ENCODE measurements at regions not wholly inside any gene's neighbourhood (a gene's known extent, or its start where the extent isn't known, plus 50 kb on each side); places are given as distances from the start of the nearest gene placed in this dataset.

DNA sequence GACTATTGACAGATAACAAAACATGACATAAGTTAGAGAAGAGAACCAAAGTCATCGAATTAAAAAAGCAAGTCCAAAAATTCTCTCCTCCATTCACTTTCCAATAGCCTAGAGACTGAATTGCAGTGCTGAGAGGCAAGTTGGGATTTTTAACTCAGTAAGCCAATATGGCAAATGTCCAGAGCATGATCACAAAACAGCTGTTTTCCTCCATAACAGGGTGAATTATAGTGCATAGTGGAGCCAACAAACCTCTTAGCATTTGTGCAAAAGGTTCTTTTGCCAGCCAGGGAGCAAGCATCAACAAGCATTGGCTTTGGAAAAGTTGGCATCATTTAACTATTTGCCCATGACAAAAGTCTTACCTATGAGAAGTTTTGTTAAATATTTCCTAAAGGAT, 458.8 kb upstream of the NOVA1 start:
- Histone ChIP-seq H3K27me3 (ENCODE audit: control insufficient read depth, insufficient read depth, low read length) (no peaks in the 10 kb centered on the region), H3K27ac (ENCODE audit: low read depth, low read length) (no peak overlapping the region), H3K9me3 (ENCODE audit: control insufficient read depth, insufficient read depth, low read length) (no peaks in the 10 kb centered on the region; the same call in 1 of the 2 replicates), H3K4me3 (ENCODE audit: low read depth, low read length) (no peak overlapping the region)
- TF ChIP-seq, protein P1, sequence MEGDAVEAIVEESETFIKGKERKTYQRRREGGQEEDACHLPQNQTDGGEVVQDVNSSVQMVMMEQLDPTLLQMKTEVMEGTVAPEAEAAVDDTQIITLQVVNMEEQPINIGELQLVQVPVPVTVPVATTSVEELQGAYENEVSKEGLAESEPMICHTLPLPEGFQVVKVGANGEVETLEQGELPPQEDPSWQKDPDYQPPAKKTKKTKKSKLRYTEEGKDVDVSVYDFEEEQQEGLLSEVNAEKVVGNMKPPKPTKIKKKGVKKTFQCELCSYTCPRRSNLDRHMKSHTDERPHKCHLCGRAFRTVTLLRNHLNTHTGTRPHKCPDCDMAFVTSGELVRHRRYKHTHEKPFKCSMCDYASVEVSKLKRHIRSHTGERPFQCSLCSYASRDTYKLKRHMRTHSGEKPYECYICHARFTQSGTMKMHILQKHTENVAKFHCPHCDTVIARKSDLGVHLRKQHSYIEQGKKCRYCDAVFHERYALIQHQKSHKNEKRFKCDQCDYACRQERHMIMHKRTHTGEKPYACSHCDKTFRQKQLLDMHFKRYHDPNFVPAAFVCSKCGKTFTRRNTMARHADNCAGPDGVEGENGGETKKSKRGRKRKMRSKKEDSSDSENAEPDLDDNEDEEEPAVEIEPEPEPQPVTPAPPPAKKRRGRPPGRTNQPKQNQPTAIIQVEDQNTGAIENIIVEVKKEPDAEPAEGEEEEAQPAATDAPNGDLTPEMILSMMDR (IDR thresholded peaks at IDR 0.05; ENCODE audit: low read depth, low read length): no peak
- ChIA-PET CTCF (no interaction called here), POLR2A (no interaction called here)
- no peak for DNase-seq (ENCODE audit: low read depth, low spot score)

DNA sequence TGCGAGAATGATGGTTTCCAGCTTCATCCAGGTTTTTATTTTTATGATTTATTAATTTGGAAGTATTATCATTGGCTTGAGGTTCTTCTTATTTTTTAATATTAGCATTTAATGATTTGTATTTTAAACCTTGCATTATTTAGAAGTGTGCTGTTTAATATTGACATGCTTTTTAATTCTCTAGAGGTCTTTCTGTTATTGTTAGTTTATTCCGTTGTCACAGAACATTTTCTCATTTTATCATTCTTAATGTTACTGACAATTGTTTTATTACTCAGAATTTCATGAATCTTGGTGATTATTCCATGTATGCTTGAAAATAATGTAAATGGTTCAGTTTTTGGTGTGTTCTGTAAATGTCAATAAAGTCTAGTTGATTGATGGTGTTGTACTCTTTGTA, 463.5 kb upstream of the NOVA1 start:
- DNase-seq (ENCODE audit: low read depth, low spot score): no peak
- CTCF ChIA-PET: no interaction called here
- Histone ChIP-seq H3K27me3 (ENCODE audit: control insufficient read depth, insufficient read depth, low read length) (no peaks in the 10 kb centered on the region), H3K4me3 (ENCODE audit: low read depth, low read length) (no peak overlapping the region), H3K9me3 (ENCODE audit: control insufficient read depth, insufficient read depth, low read length) (peaks cover 2% of the 10 kb centered on the region), H3K27ac (ENCODE audit: low read depth, low read length) (no peak overlapping the region)
- TF ChIP-seq, protein P1 (IDR thresholded peaks at IDR 0.05; ENCODE audit: low read depth, low read length): no peak
- POLR2A ChIA-PET: no interaction called here

DNA sequence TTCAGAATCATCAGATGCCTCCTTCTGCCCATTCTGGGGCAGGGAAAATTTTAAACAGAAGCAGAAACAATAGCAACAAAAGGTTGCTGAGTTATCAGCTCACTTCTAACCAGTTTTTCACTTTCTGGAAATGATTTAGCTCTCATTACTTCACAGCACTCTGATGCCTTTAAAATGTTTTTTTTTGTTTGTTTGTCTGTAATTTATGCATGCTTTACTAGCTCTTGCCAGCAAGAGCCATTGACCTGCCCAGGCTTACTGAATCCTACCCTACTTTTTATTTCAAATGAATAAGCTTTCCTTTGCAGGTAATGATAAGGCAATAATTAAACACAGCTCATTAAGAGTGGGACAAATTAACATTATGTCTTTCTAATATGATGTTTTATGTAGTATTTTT, 466.1 kb upstream of the NOVA1 start:
- ChIA-PET POLR2A (no interaction called here), CTCF (no interaction called here)
- no peak for DNase-seq (ENCODE audit: low read depth, low spot score)
- Histone ChIP-seq H3K4me3 (ENCODE audit: low read depth, low read length) (no peak overlapping the region), H3K27ac (ENCODE audit: low read depth, low read length) (no peak overlapping the region), H3K9me3 (ENCODE audit: control insufficient read depth, insufficient read depth, low read length) (peaks cover 2% of the 10 kb centered on the region), H3K27me3 (ENCODE audit: control insufficient read depth, insufficient read depth, low read length) (no peaks in the 10 kb centered on the region)
- TF ChIP-seq, protein P1 (IDR thresholded peaks at IDR 0.05; ENCODE audit: low read depth, low read length): no peak

DNA sequence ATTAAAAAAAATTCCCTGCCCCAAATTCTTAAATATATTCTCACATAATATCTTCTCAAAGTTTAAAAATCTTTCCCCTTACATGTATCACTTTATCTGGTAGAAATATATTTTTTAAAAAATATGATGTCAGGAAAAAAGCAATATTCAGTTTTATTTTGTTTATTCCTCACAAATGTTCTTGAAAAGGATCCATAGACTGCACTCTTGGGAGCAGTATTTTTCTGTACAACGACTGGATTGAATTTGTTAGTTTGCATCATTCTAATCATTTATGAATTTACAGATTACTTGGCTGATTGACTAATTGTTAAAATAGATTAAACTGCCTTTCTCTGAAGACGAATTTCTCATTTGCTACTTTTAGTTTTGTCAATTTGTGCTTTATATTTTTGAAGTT, 468.1 kb upstream of the NOVA1 start:
- DNase-seq (ENCODE audit: low read depth, low spot score): no peak
- Histone ChIP-seq H3K27ac (ENCODE audit: low read depth, low read length) (no peak overlapping the region), H3K27me3 (ENCODE audit: control insufficient read depth, insufficient read depth, low read length) (no peaks in the 10 kb centered on the region), H3K4me3 (ENCODE audit: low read depth, low read length) (no peak overlapping the region), H3K9me3 (ENCODE audit: control insufficient read depth, insufficient read depth, low read length) (peaks cover 2% of the 10 kb centered on the region)
- ChIA-PET POLR2A (no interaction called here), CTCF (no interaction called here)
- TF ChIP-seq, protein P1 (IDR thresholded peaks at IDR 0.05; ENCODE audit: low read depth, low read length): no peak

DNA sequence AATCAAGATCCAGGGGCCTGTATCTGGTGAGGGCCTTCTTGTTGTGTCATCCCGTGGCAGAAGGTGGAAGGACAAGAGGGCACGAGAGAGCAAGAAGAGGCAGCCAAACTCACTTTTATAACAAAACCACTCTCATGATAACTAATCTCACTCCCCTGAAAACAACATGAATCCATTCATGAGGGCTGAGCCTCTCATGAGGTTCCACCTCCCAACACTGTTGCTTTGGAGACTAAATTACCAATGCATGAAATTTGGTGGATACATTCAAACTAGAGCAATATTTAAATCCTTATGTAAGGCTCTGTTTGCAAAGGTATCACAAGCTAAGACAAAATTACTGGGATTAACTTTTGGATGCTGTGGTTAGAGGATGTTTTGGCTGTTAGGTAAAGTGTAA, 470.1 kb upstream of the NOVA1 start:
- ChIA-PET CTCF (no interaction called here), POLR2A (no interaction called here)
- Histone ChIP-seq H3K9me3 (ENCODE audit: control insufficient read depth, insufficient read depth, low read length) (peaks cover 2% of the 10 kb centered on the region), H3K27ac (ENCODE audit: low read depth, low read length) (no peak overlapping the region), H3K4me3 (ENCODE audit: low read depth, low read length) (no peak overlapping the region), H3K27me3 (ENCODE audit: control insufficient read depth, insufficient read depth, low read length) (no peaks in the 10 kb centered on the region)
- no peak for DNase-seq (ENCODE audit: low read depth, low spot score)
- TF ChIP-seq, protein P1 (IDR thresholded peaks at IDR 0.05; ENCODE audit: low read depth, low read length): no peak
